B cell (primary cell): ENCODE measurements at regions not wholly inside any gene's neighbourhood (a gene's known extent, or its start where the extent isn't known, plus 50 kb on each side); places are given as distances from the start of the nearest gene placed in this dataset.

Experiments
- ATAC-seq: fragments of 200-7000 bp; cut with Tn5 transposase; one replicate; pipeline ENCODE4 v1.10.0; 2021; ENCODE audit warnings: low read depth, mild to moderate bottlenecking, moderate number of reproducible peaks, moderate library complexity
- CTCF ChIA-PET: fragments of 350-600 bp; sonication (Branson Sonifier 250); formaldehyde crosslinking; loops from one replicate; lab custom pipeline; 2021; ENCODE audit warnings: antibody characterized with exemption, inconsistent platforms; lab: Charles Lee
- POLR2A ChIA-PET: fragments of 350-600 bp; sonication (Branson Sonifier 250); formaldehyde crosslinking; loops from one replicate; lab custom pipeline; 2021; ENCODE audit warnings: antibody characterized with exemption; lab: Charles Lee
- DNase-seq: peaks from one replicate; pipeline ENCODE4 v3.0.0; 2013
- H2AFZ ChIP-seq: 2 replicates; pipeline ENCODE4 v1.6.1; 2012; ENCODE audit warnings: mild to moderate bottlenecking, low read depth, low read length; ENCODE audit not compliant: insufficient read depth, poor library complexity, severe bottlenecking
- H3K27ac ChIP-seq, 2 donors: 1 replicate in 1 of 2; 2 replicates in 1 of 2; pipeline ENCODE4 v1.5.1; 2012 to 2013; ENCODE audit warnings: low read length in 2 of 2, mild to moderate bottlenecking in 2 of 2, moderate library complexity in 1 of 2
- H3K27me3 ChIP-seq, 4 experiments: fragments of 200-600 bp in 1 of 4; sonication (generic) in 1 of 4; replicated peaks in 1 of 4; 1 replicate in 2 of 4; 2 replicates in 2 of 4; pipeline versions ENCODE4 v1.6.1 to v1.7.0; 2013 to 2016; ENCODE audit warnings: low read length in 3 of 4, mild to moderate bottlenecking in 2 of 4, mixed read lengths in 1 of 4, moderate library complexity in 1 of 4; ENCODE audit not compliant: insufficient read depth in 4 of 4, control insufficient read depth in 3 of 4; ENCODE audit errors: control extremely low read depth in 1 of 4
- H3K36me3 ChIP-seq, 2 experiments: replicated peaks in 1 of 2; 1 replicate in 1 of 2; 2 replicates in 1 of 2; pipeline versions ENCODE4 v1.6.1 to v1.7.1; 2013; ENCODE audit warnings: low read length in 1 of 2; ENCODE audit not compliant: insufficient read depth in 2 of 2, control insufficient read depth in 1 of 2; ENCODE audit errors: control extremely low read depth in 1 of 2, extremely low read depth in 1 of 2
- H3K4me1 ChIP-seq, 2 donors: fragments of 200-600 bp in 1 of 2; sonication (generic) in 1 of 2; 1 replicate in 1 of 2; 2 replicates in 1 of 2; pipeline versions ENCODE4 v1.5.1 to v1.6.1; 2013 to 2017; ENCODE audit warnings: low read length in 2 of 2; ENCODE audit not compliant: control insufficient read depth in 2 of 2, insufficient read depth in 2 of 2
- H3K4me2 ChIP-seq: replicated peaks from 2 replicates; pipeline ENCODE3; 2012; ENCODE audit warnings: mild to moderate bottlenecking, low read depth, low read length; ENCODE audit not compliant: poor library complexity, severe bottlenecking
- H3K4me3 ChIP-seq, 5 experiments: fragments of 200-600 bp in 1 of 5; sonication (generic) in 1 of 5; 1 replicate in 3 of 5; 2 replicates in 2 of 5; pipeline versions ENCODE4 v1.5.1 to v1.7.0; 2011 to 2016; ENCODE audit warnings: low read length in 4 of 5, mild to moderate bottlenecking in 4 of 5, low read depth in 2 of 5, control low read depth in 1 of 5, moderate library complexity in 1 of 5; ENCODE audit not compliant: insufficient read depth in 1 of 5; ENCODE audit errors: control extremely low read depth in 1 of 5, extremely low read depth in 1 of 5
- H3K79me2 ChIP-seq: fragments of 200-600 bp; sonication (generic); one replicate; pipeline ENCODE4 v1.6.0; 2016; ENCODE audit warnings: low read length; ENCODE audit not compliant: control insufficient read depth, insufficient read depth
- H3K9ac ChIP-seq: fragments of 200-600 bp; sonication (generic); 2 replicates; pipeline ENCODE4 v1.6.1; 2017; ENCODE audit warnings: mild to moderate bottlenecking, low read length, moderate library complexity
- H3K9me3 ChIP-seq, 3 donors: one replicate each; pipeline versions ENCODE4 v1.6.1 to v1.7.1; 2013; ENCODE audit warnings: low read length in 2 of 3; ENCODE audit not compliant: control insufficient read depth in 2 of 3, insufficient read depth in 1 of 3; ENCODE audit errors: control extremely low read depth in 1 of 3
- H4K20me1 ChIP-seq: 2 replicates; pipeline ENCODE4 v1.6.0; 2012; ENCODE audit warnings: mild to moderate bottlenecking, low read length; ENCODE audit not compliant: insufficient read depth, control insufficient read depth, poor library complexity, severe bottlenecking
- H3K27ac Mint-ChIP-seq: one replicate; pipeline ENCODE4 v1.8.0; 2021; ENCODE audit warnings: mixed read lengths
- H3K27me3 Mint-ChIP-seq: one replicate; pipeline ENCODE4 v1.8.0; 2021; ENCODE audit warnings: mixed read lengths
- H3K4me1 Mint-ChIP-seq: one replicate; pipeline ENCODE4 v1.8.0; 2021; ENCODE audit warnings: mixed read lengths
- H3K4me3 Mint-ChIP-seq: one replicate; pipeline ENCODE4 v1.8.0; 2021; ENCODE audit warnings: mixed read lengths
- H3K9me3 Mint-ChIP-seq: one replicate; pipeline ENCODE4 v1.8.0; 2022; ENCODE audit warnings: mixed read lengths; ENCODE audit not compliant: insufficient read depth
- EZH2 ChIP-seq: IDR thresholded peaks from 2 replicates; pipeline ENCODE4 v1.6.1; 2012; ENCODE audit warnings: borderline replicate concordance, low read depth, mild to moderate bottlenecking, moderate library complexity, low read length; ENCODE audit not compliant: insufficient read depth, poor library complexity, severe bottlenecking
- WGBS: methylation state at CpG from one replicate; pipeline ENCODE4 v1.1.5; 2013; ENCODE audit warnings: missing lambda C conversion rate; ENCODE audit not compliant: insufficient coverage; 5-methylcytosine and 5-hydroxymethylcytosine counted together
- intact Hi-C: fragments of 100-400 bp; cut with micrococcal nuclease; formaldehyde crosslinking; loops from one replicate; pipeline ENCODE4 v1.10.0; 2022
- TF ChIP-seq, protein P1 (sequence below): fragments of 200-600 bp; IDR thresholded peaks from one replicate; pipeline ENCODE4 v1.8.0; 2022; ENCODE audit warnings: antibody characterized with exemption, mild to moderate bottlenecking

DNA sequence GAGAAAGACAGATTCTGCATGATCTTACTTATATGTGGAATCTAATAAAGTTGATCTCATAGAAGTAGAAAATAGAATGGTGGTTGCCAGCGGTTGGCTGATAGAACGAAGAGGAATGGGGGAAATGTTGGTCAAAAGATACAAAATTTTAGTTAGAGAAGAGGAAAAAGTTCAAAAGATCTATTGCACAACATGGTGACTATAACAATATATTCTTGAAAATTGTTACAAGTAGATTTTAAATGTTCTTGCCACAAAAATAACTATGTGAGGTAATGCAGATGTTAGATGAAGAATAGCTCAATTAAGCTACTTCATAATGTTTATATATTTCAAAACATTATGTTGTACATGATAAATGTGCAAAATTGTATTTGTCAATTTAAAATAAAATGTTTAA lies 112.3 kb upstream of the SMIM30 start:
- H3K9me3 ChIP-seq = peaks cover 0 to 7% (median 0%) of the 10 kb centered on the region in 3 donors
- POLR2A ChIA-PET = no interaction called here
- H4K20me1 ChIP-seq = no peaks in the 10 kb centered on the region
- Mint-ChIP-seq H3K4me1 (no peaks in the 10 kb centered on the region), H3K27me3 (no peaks in the 10 kb centered on the region), H3K4me3 (no peak overlapping the region), H3K27ac (no peak overlapping the region), H3K9me3 (peaks cover 4% of the 10 kb centered on the region)
- no peak for ATAC-seq
- H3K27me3 ChIP-seq = no peaks in the 10 kb centered on the region
- CTCF ChIA-PET = no interaction called here
- no peak overlapping the region for H3K4me2 ChIP-seq
- no peak overlapping the region for H3K4me3 ChIP-seq
- no peak for DNase-seq
- intact Hi-C loops = no loop called here
- 100% methylated on average over 1 of the region's 2 CpGs for WGBS
- H3K9ac ChIP-seq = no peak overlapping the region
- no peaks in the 10 kb centered on the region for H3K36me3 ChIP-seq
- no peak overlapping the region for H2AFZ ChIP-seq
- H3K4me1 ChIP-seq = no peaks in the 10 kb centered on the region
- no peak overlapping the region for H3K27ac ChIP-seq
- no peaks in the 10 kb centered on the region for H3K79me2 ChIP-seq
- no peak for TF ChIP-seq EZH2
- TF ChIP-seq, protein P1, sequence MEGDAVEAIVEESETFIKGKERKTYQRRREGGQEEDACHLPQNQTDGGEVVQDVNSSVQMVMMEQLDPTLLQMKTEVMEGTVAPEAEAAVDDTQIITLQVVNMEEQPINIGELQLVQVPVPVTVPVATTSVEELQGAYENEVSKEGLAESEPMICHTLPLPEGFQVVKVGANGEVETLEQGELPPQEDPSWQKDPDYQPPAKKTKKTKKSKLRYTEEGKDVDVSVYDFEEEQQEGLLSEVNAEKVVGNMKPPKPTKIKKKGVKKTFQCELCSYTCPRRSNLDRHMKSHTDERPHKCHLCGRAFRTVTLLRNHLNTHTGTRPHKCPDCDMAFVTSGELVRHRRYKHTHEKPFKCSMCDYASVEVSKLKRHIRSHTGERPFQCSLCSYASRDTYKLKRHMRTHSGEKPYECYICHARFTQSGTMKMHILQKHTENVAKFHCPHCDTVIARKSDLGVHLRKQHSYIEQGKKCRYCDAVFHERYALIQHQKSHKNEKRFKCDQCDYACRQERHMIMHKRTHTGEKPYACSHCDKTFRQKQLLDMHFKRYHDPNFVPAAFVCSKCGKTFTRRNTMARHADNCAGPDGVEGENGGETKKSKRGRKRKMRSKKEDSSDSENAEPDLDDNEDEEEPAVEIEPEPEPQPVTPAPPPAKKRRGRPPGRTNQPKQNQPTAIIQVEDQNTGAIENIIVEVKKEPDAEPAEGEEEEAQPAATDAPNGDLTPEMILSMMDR = no peak

DNA sequence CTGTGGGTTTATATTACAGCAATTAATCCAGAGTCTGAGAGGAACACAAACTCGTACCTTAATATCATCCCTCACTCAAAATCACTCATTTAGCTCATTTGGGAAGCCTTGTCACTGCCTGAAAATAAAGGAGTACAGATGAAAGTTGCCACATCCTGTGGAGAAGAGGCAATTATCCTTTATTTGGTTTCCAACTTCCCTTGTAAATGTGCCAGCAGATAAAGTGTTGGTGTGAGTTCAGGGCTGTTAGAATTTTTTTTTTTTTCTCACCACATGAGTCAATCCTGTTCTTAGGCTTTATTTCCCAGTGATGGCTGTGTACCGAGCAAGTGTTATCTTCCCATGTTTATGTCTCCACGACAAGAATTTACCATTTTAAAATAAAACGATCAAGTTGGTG lies 99.0 kb upstream of the SMIM30 start:
- DNase-seq (no peak), ATAC-seq (no peak)
- WGBS = no CpG with 5 or more reads among the region's 4 CpGs
- H2AFZ ChIP-seq = no peak overlapping the region
- H3K79me2 ChIP-seq = no peaks in the 10 kb centered on the region
- Mint-ChIP-seq H3K27me3 (peaks cover 3% of the 10 kb centered on the region), H3K27ac (no peak overlapping the region), H3K9me3 (no peaks in the 10 kb centered on the region), H3K4me1 (no peaks in the 10 kb centered on the region), H3K4me3 (no peak overlapping the region)
- no peak overlapping the region for H3K4me3 ChIP-seq
- H3K27me3 ChIP-seq = no peaks in the 10 kb centered on the region
- intact Hi-C loops = no loop called here
- TF ChIP-seq EZH2 = no peak
- TF ChIP-seq, protein P1 = no peak
- no peaks in the 10 kb centered on the region for H3K36me3 ChIP-seq
- POLR2A ChIA-PET = no interaction called here
- no peaks in the 10 kb centered on the region for H3K9me3 ChIP-seq
- CTCF ChIA-PET = no interaction called here
- no peaks in the 10 kb centered on the region for H4K20me1 ChIP-seq
- H3K4me1 ChIP-seq = no peaks in the 10 kb centered on the region
- H3K27ac ChIP-seq = no peak overlapping the region
- no peak overlapping the region for H3K4me2 ChIP-seq
- no peak overlapping the region for H3K9ac ChIP-seq
